DOHH2 (cell line): ENCODE measurements at regions not wholly inside any gene's neighbourhood (a gene's known extent, or its start where the extent isn't known, plus 50 kb on each side); places are given as distances from the start of the nearest gene placed in this dataset.

Source experiments
- EZH2phosphoT487 ChIP-seq: fragments of 200-600 bp; sonication (generic); IDR thresholded peaks from 2 replicates; pipeline ENCODE4 v1.6.1; 2017; ENCODE audit warnings: borderline replicate concordance, mild to moderate bottlenecking, antibody characterized with exemption, low read length, moderate library complexity, mixed read lengths
- TF ChIP-seq, protein P1 (sequence below): fragments of 200-600 bp; sonication (generic); IDR thresholded peaks from one replicate; pipeline ENCODE4 v1.5.1; 2014; ENCODE audit warnings: antibody characterized with exemption, mild to moderate bottlenecking, low read depth, low read length; ENCODE audit not compliant: poor library complexity, severe bottlenecking

GRCh38 chr9:89854715-89855475 lies 250.1 kb downstream of the GADD45G start:
- TF ChIP-seq, protein P1, sequence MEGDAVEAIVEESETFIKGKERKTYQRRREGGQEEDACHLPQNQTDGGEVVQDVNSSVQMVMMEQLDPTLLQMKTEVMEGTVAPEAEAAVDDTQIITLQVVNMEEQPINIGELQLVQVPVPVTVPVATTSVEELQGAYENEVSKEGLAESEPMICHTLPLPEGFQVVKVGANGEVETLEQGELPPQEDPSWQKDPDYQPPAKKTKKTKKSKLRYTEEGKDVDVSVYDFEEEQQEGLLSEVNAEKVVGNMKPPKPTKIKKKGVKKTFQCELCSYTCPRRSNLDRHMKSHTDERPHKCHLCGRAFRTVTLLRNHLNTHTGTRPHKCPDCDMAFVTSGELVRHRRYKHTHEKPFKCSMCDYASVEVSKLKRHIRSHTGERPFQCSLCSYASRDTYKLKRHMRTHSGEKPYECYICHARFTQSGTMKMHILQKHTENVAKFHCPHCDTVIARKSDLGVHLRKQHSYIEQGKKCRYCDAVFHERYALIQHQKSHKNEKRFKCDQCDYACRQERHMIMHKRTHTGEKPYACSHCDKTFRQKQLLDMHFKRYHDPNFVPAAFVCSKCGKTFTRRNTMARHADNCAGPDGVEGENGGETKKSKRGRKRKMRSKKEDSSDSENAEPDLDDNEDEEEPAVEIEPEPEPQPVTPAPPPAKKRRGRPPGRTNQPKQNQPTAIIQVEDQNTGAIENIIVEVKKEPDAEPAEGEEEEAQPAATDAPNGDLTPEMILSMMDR = no peak
- TF ChIP-seq EZH2phosphoT487 = no peak
